DOHH2 (cell line): ENCODE measurements at regions not wholly inside any gene's neighbourhood (a gene's known extent, or its start where the extent isn't known, plus 50 kb on each side); places are given as distances from the start of the nearest gene placed in this dataset.

Experiments
- EZH2phosphoT487 ChIP-seq: fragments of 200-600 bp; sonication (generic); IDR thresholded peaks from 2 replicates; pipeline ENCODE4 v1.6.1; 2017; ENCODE audit warnings: borderline replicate concordance, mild to moderate bottlenecking, antibody characterized with exemption, low read length, moderate library complexity, mixed read lengths
- TF ChIP-seq, protein P1 (sequence below): fragments of 200-600 bp; sonication (generic); IDR thresholded peaks from one replicate; pipeline ENCODE4 v1.5.1; 2014; ENCODE audit warnings: antibody characterized with exemption, mild to moderate bottlenecking, low read depth, low read length; ENCODE audit not compliant: poor library complexity, severe bottlenecking

DNA sequence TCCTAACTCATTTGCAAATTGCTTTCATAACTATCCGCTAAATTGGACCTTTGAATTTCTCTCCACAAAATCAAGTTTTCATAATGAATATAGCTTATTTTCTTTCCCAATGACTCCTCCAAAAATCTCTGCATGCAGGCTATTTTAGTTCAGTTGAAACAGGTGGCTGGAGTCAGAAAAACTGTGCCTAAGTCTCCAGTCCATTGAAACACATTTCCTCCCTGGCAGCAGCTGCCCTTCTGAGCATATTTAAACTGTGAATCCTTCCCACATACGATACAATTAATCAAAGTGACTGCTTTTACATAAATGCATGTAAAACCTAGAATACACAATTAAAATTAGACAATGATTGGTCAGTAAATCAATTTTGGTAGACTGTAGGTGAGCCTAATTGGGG, 344.6 kb upstream of the MARCKS start:
- TF ChIP-seq, protein P1, sequence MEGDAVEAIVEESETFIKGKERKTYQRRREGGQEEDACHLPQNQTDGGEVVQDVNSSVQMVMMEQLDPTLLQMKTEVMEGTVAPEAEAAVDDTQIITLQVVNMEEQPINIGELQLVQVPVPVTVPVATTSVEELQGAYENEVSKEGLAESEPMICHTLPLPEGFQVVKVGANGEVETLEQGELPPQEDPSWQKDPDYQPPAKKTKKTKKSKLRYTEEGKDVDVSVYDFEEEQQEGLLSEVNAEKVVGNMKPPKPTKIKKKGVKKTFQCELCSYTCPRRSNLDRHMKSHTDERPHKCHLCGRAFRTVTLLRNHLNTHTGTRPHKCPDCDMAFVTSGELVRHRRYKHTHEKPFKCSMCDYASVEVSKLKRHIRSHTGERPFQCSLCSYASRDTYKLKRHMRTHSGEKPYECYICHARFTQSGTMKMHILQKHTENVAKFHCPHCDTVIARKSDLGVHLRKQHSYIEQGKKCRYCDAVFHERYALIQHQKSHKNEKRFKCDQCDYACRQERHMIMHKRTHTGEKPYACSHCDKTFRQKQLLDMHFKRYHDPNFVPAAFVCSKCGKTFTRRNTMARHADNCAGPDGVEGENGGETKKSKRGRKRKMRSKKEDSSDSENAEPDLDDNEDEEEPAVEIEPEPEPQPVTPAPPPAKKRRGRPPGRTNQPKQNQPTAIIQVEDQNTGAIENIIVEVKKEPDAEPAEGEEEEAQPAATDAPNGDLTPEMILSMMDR: no peak
- TF ChIP-seq EZH2phosphoT487: no peak
